Astrocyte of the cerebellum (primary cell): ENCODE measurements at regions not wholly inside any gene's neighbourhood (a gene's known extent, or its start where the extent isn't known, plus 50 kb on each side); places are given as distances from the start of the nearest gene placed in this dataset.

Experiments
- DNase-seq: peaks from one replicate; pipeline ENCODE4 v3.0.0-alpha.2; 2011; ENCODE audit warnings: low read depth
- H3K4me3 ChIP-seq: 2 replicates; pipeline ENCODE4 v1.5.1; 2011; ENCODE audit warnings: mild to moderate bottlenecking, low read depth, low read length, moderate library complexity
- CTCF ChIP-seq: IDR thresholded peaks from 2 replicates; pipeline ENCODE4 v1.5.1; 2012; ENCODE audit warnings: low read length, low read depth, moderate library complexity, mild to moderate bottlenecking; ENCODE audit errors: missing control alignments
- in situ Hi-C: cut with HindIII; loops from 2 replicates; pipeline ENCODE4 v1.10.0; 2017; ENCODE audit warnings: low sequenced_read_pairs

- no peak for TF ChIP-seq CTCF
- no peak overlapping the region for H3K4me3 ChIP-seq
- in situ Hi-C loops = no loop called here
- no peak for DNase-seq
Measured at GRCh38 chr4:95898226-95898625, 58.3 kb downstream of the PDHA2 start.

- no peak for DNase-seq
- H3K4me3 ChIP-seq = no peak overlapping the region
- in situ Hi-C loops = no loop called here
- TF ChIP-seq CTCF = no peak
Measured at GRCh38 chr4:95909211-95909610, 69.3 kb downstream of the PDHA2 start.

GRCh38 chr4:95910749-95911148, 70.9 kb downstream of the PDHA2 start:
- DNase-seq = no peak
- no peak overlapping the region for H3K4me3 ChIP-seq
- in situ Hi-C loops = no loop called here
- no peak for TF ChIP-seq CTCF

- in situ Hi-C loops = no loop called here
- DNase-seq = no peak
- no peak for TF ChIP-seq CTCF
- H3K4me3 ChIP-seq = no peak overlapping the region
Measured at GRCh38 chr4:95921470-95921869, 81.6 kb downstream of the PDHA2 start.

GRCh38 chr4:95929448-95930064, 89.7 kb downstream of the PDHA2 start:
- H3K4me3 ChIP-seq = no peak overlapping the region
- no peak for DNase-seq
- in situ Hi-C loops = no loop called here
- TF ChIP-seq CTCF = no peak

GRCh38 chr4:95939141-95939540, 99.2 kb downstream of the PDHA2 start:
- no peak for DNase-seq
- in situ Hi-C loops = no loop called here
- H3K4me3 ChIP-seq = no peak overlapping the region
- TF ChIP-seq CTCF = no peak
